ENCODE measurements at regions not wholly inside any gene's neighbourhood (a gene's known extent, or its start where the extent isn't known, plus 50 kb on each side); places are given as distances from the start of the nearest gene placed in this dataset.

GRCh38 chr6:145026267-145026679 lies 709.0 kb downstream of the EPM2A start:
- TF ChIP-seq POLR2AphosphoS5 (IDR thresholded peaks at IDR 0.05; ENCODE audit: low read depth, low read length) (no peak), SIN3A (IDR thresholded peaks at IDR 0.05; ENCODE audit: borderline replicate concordance, insufficient read depth, low read depth, low read length) (no peak), CTCF (IDR thresholded peaks at IDR 0.05) (no peak), TCF7L2 (IDR thresholded peaks at IDR 0.05; ENCODE audit: low read depth, low read length) (no peak)
